ENCODE measurements at regions not wholly inside any gene's neighbourhood (a gene's known extent, or its start where the extent isn't known, plus 50 kb on each side); places are given as distances from the start of the nearest gene placed in this dataset.

DNA sequence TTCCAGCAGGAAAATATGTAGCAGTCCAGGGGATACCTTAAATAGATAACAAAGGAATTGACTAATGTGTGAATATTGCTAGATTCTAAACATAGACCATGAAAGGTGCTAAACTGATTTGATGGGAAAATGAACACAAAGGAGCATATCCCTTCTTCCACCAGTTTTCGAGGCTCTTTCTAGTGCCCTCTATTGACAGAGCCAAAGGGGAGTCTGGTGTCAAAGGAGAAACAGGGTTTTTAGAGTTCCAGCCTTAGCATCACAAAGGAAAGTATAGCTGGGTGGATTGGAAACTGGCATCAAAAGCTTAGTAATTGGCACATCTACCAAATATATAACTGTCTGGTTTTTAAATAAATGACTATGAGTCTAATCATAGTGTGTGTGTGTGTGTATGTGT is 636.8 kb downstream of the ETV1 start:
- H3K36me3 ChIP-seq (ENCODE audit: control insufficient read depth, insufficient read depth, low read length), result no peaks in the 10 kb centered on the region
- TF ChIP-seq, protein P1, sequence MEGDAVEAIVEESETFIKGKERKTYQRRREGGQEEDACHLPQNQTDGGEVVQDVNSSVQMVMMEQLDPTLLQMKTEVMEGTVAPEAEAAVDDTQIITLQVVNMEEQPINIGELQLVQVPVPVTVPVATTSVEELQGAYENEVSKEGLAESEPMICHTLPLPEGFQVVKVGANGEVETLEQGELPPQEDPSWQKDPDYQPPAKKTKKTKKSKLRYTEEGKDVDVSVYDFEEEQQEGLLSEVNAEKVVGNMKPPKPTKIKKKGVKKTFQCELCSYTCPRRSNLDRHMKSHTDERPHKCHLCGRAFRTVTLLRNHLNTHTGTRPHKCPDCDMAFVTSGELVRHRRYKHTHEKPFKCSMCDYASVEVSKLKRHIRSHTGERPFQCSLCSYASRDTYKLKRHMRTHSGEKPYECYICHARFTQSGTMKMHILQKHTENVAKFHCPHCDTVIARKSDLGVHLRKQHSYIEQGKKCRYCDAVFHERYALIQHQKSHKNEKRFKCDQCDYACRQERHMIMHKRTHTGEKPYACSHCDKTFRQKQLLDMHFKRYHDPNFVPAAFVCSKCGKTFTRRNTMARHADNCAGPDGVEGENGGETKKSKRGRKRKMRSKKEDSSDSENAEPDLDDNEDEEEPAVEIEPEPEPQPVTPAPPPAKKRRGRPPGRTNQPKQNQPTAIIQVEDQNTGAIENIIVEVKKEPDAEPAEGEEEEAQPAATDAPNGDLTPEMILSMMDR (IDR thresholded peaks at IDR 0.05; ENCODE audit: insufficient read depth, low read length, poor library complexity, severe bottlenecking), result no peak
- no peak for DNase-seq (ENCODE audit: low read depth)
- no peaks in the 10 kb centered on the region for H3K27me3 ChIP-seq (ENCODE audit: control insufficient read depth, insufficient read depth, low read length)
- H3K4me3 ChIP-seq (ENCODE audit: low read depth, low read length), result no peak overlapping the region

DNA sequence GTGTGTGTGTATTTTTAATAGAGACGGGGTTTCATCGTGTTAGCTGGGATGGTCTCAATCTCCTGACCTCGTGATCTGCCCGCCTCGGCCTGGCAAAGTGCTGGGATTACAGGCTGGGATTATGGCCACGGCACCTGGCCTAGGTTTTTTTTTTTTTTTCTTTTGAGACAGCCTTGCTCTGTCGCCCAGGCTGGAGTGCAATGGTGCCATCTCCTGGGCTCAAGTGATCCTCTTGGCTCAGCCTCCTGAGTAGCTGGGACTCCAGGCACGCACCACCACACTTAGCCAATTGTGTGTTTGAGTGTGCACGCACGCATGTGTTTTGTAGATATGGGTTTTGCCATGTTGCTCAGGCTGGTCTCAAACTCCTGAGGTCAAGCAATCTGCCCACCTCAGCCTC is 629.8 kb downstream of the ETV1 start:
- DNase-seq (ENCODE audit: low read depth), result no peak
- Histone ChIP-seq H3K27me3 (ENCODE audit: control insufficient read depth, insufficient read depth, low read length) (no peaks in the 10 kb centered on the region), H3K4me3 (ENCODE audit: low read depth, low read length) (no peak overlapping the region), H3K36me3 (ENCODE audit: control insufficient read depth, insufficient read depth, low read length) (no peaks in the 10 kb centered on the region)
- TF ChIP-seq, protein P1 (IDR thresholded peaks at IDR 0.05; ENCODE audit: insufficient read depth, low read length, poor library complexity, severe bottlenecking), result no peak

DNA sequence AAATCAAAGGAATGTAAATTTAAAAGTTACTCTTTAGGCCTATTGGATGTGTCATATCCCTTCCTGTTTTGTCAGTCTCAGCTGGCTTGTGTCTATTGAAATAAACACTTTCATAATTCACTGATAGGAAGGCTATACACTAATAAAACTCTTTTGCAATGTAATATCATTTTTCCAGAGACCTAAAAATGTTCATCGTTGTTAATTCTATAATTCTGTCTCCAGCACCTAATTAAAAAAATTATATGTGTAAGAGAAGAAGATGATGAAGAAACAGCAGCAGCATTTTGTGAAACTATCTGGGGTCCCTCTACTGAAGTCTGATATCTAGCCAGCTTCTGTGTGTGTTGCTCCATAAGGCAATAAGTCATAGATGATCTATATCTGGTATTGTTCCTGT is 602.7 kb downstream of the ETV1 start:
- Histone ChIP-seq H3K36me3 (ENCODE audit: control insufficient read depth, insufficient read depth, low read length) (no peaks in the 10 kb centered on the region), H3K4me3 (ENCODE audit: low read depth, low read length) (no peak overlapping the region), H3K27me3 (ENCODE audit: control insufficient read depth, insufficient read depth, low read length) (no peaks in the 10 kb centered on the region)
- no peak for DNase-seq (ENCODE audit: low read depth)
- TF ChIP-seq, protein P1 (IDR thresholded peaks at IDR 0.05; ENCODE audit: insufficient read depth, low read length, poor library complexity, severe bottlenecking), result no peak

DNA sequence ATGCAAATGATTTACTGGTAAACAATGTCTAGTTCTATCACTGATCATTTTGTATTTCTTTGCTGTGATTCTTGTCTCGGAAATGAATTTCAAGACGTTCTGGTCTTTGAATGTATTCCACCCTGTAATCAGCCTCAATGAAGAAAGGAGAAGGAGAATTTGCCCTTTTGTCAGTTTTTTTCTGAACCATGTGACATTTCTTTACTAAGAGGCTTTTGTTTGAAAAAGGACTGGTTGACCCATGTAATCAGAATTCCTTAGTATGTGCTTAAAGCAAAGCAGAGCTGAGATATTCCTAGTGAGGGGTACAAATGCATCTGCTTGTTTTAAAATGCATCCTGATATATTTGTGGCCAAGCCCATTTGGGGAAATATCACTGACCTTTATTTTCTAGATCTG is 581.6 kb downstream of the ETV1 start:
- no peak overlapping the region for H3K4me3 ChIP-seq (ENCODE audit: low read depth, low read length)
- DNase-seq (ENCODE audit: low read depth), result no peak
- TF ChIP-seq, protein P1 (IDR thresholded peaks at IDR 0.05; ENCODE audit: insufficient read depth, low read length, poor library complexity, severe bottlenecking), result no peak
- H3K36me3 ChIP-seq (ENCODE audit: control insufficient read depth, insufficient read depth, low read length), result no peaks in the 10 kb centered on the region
- H3K27me3 ChIP-seq (ENCODE audit: control insufficient read depth, insufficient read depth, low read length), result no peaks in the 10 kb centered on the region

DNA sequence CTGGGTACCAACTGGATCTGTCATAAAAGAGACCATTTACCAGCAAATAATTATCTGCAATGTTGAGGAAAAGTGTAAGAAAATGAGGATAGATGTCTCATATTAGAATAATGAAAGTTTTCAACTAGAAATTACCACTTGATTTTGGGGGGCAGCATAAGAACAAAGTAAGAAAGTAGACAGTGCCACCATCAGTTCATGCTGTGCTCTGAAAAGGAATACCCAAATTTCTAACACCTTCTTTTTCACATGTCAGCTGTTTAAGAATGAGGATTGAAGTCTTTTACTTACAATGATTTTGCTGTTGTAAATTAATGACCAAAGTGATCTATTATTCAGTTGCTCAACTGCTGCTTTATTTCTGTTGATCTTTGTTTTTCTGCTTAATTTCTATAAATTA is 578.3 kb downstream of the ETV1 start:
- H3K36me3 ChIP-seq (ENCODE audit: control insufficient read depth, insufficient read depth, low read length), result no peaks in the 10 kb centered on the region
- no peak for DNase-seq (ENCODE audit: low read depth)
- TF ChIP-seq, protein P1 (IDR thresholded peaks at IDR 0.05; ENCODE audit: insufficient read depth, low read length, poor library complexity, severe bottlenecking), result no peak
- H3K4me3 ChIP-seq (ENCODE audit: low read depth, low read length), result no peak overlapping the region
- no peaks in the 10 kb centered on the region for H3K27me3 ChIP-seq (ENCODE audit: control insufficient read depth, insufficient read depth, low read length)

DNA sequence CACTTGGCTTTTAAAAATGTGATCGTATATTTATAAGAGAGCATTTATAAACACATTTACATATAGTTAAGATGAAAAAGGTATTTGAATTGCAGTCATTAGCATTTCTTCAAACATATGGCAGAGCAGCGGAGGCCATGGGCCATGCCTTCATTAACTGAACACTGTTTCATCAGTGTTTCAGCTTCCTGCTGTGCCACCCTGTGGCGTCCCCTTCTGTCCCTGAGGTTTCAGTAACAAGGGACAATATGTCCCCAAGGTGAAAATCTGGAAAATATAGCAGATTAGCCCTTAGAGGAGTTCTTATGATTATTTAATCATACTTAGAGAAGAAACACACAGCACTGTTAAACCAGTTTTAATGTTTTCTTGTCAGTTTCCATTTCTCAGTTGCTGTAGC is 577.8 kb downstream of the ETV1 start:
- DNase-seq (ENCODE audit: low read depth), result no peak
- H3K36me3 ChIP-seq (ENCODE audit: control insufficient read depth, insufficient read depth, low read length), result no peaks in the 10 kb centered on the region
- TF ChIP-seq, protein P1 (IDR thresholded peaks at IDR 0.05; ENCODE audit: insufficient read depth, low read length, poor library complexity, severe bottlenecking), result no peak
- H3K27me3 ChIP-seq (ENCODE audit: control insufficient read depth, insufficient read depth, low read length), result no peaks in the 10 kb centered on the region
- H3K4me3 ChIP-seq (ENCODE audit: low read depth, low read length), result no peak overlapping the region
